ENCODE measurements at regions not wholly inside any gene's neighbourhood (a gene's known extent, or its start where the extent isn't known, plus 50 kb on each side); places are given as distances from the start of the nearest gene placed in this dataset.

DNA sequence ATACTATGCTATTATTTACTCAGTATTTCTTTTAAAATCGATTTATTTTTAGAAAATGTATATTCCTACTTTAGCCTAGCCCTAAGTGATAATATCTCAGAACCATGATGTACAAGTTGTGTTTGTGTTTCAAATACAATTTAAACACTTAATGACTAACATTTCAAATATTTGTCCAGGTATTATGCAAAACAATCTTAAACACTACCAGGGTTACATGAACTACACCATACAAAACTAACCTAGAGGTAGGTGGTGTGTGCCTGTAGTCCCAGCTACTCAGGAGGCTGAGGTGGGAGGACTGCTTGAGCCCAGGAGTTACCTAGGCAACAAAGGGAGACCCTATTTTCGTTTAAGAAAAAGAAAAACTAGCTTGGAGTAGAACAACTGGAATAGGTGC lies 83.0 kb upstream of the TMEM33 start:
- Histone ChIP-seq H3K27me3 (ENCODE audit: control insufficient read depth in 2 of 2, insufficient read depth in 2 of 2, low read length in 2 of 2) (peaks cover 13 to 16% of the 10 kb centered on the region in 2 experiments), H3K79me2 (ENCODE audit: control insufficient read depth, insufficient read depth, low read length) (no peaks in the 10 kb centered on the region), H3K4me1 (ENCODE audit: control insufficient read depth, extremely low read depth, insufficient read depth, low read length) (no peaks in the 10 kb centered on the region), H3K36me3 (ENCODE audit: control insufficient read depth in 2 of 2, extremely low read depth in 1 of 2, insufficient read depth in 2 of 2, low read length in 2 of 2) (no peaks in the 10 kb centered on the region), H3K9me3 (replicated peaks; ENCODE audit: control insufficient read depth, insufficient read depth, low read length) (no peaks in the 10 kb centered on the region), H3K4me3 (replicated peaks in 1 of 3; ENCODE audit: insufficient read depth in 1 of 3, low read depth in 1 of 3, low read length in 3 of 3) (no peak overlapping the region), H3K9me1 (replicated peaks; ENCODE audit: control insufficient read depth, extremely low read depth, insufficient read depth, low read length) (no peaks in the 10 kb centered on the region), H4K20me1 (replicated peaks; ENCODE audit: control insufficient read depth, extremely low read depth, insufficient read depth, low read length) (no peaks in the 10 kb centered on the region), H3K27ac (ENCODE audit: insufficient read depth, low read depth, low read length) (no peak overlapping the region), H2AFZ (ENCODE audit: low read depth, low read length) (no peak overlapping the region), H3K9ac (replicated peaks; ENCODE audit: extremely low read depth, insufficient read depth, low read length) (no peak overlapping the region), H3K4me2 (ENCODE audit: insufficient read depth, low read length) (no peak overlapping the region)
- TF ChIP-seq, protein P1, sequence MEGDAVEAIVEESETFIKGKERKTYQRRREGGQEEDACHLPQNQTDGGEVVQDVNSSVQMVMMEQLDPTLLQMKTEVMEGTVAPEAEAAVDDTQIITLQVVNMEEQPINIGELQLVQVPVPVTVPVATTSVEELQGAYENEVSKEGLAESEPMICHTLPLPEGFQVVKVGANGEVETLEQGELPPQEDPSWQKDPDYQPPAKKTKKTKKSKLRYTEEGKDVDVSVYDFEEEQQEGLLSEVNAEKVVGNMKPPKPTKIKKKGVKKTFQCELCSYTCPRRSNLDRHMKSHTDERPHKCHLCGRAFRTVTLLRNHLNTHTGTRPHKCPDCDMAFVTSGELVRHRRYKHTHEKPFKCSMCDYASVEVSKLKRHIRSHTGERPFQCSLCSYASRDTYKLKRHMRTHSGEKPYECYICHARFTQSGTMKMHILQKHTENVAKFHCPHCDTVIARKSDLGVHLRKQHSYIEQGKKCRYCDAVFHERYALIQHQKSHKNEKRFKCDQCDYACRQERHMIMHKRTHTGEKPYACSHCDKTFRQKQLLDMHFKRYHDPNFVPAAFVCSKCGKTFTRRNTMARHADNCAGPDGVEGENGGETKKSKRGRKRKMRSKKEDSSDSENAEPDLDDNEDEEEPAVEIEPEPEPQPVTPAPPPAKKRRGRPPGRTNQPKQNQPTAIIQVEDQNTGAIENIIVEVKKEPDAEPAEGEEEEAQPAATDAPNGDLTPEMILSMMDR (IDR thresholded peaks at IDR 0.05; ENCODE audit: extremely low read depth in 1 of 2, insufficient read depth in 1 of 2, low read depth in 1 of 2, low read length in 2 of 2): no peak
- TF ChIP-seq GATA2 (IDR thresholded peaks at IDR 0.05; ENCODE audit: insufficient read depth, insufficient read length, low read depth, low read length) (no peak), POLR2A (IDR thresholded peaks at IDR 0.05; ENCODE audit: low read depth, low read length) (no peak), EZH2 (IDR thresholded peaks at IDR 0.05; ENCODE audit: borderline replicate concordance, low read depth, low read length, severe bottlenecking) (no peak), JUN (IDR thresholded peaks at IDR 0.05; ENCODE audit: borderline replicate concordance, insufficient read depth, insufficient read length, low read depth) (no peak), FOS (IDR thresholded peaks at IDR 0.05; ENCODE audit: borderline replicate concordance, insufficient read depth, low read length) (no peak), POLR2AphosphoS5 (IDR thresholded peaks at IDR 0.05; ENCODE audit: insufficient read depth, low read depth, low read length) (no peak), MYC (IDR thresholded peaks at IDR 0.05; ENCODE audit: low read depth, low read length) (no peak)
- TF ChIP-seq, protein P2, sequence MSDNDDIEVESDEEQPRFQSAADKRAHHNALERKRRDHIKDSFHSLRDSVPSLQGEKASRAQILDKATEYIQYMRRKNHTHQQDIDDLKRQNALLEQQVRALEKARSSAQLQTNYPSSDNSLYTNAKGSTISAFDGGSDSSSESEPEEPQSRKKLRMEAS (IDR thresholded peaks at IDR 0.05; ENCODE audit: insufficient read depth, insufficient read length): no peak
- dilution Hi-C loops (cut with MboI; ENCODE audit: extremely low pct_ligation_motif_present, low sequenced_read_pairs) (no loop called here), intact Hi-C loops (cut with micrococcal nuclease) (no loop called here)
- DNase-seq (ENCODE audit: low read depth, low spot score): no peak
- ChIA-PET CTCF (no interaction called here), POLR2A (no interaction called here)
- no TSS peak for BruUV-seq (replicated peaks)
- FAIRE-seq: no peak
